Stomach (tissue), 4 donors: ENCODE measurements at regions not wholly inside any gene's neighbourhood (a gene's known extent, or its start where the extent isn't known, plus 50 kb on each side); places are given as distances from the start of the nearest gene placed in this dataset.

ENCODE experiments used
- EP300 ChIP-seq: sonication (generic); formaldehyde crosslinking; IDR thresholded peaks from one replicate; pipeline ENCODE4 v1.6.1; 2017; ENCODE audit warnings: antibody characterized with exemption
- TF ChIP-seq, protein P1 (sequence below), 7 experiments: fragments of 450-650 bp in 4 of 7; fragments of 200-600 bp in 3 of 7; sonication (generic) in 3 of 7; IDR thresholded peaks; one replicate each; pipeline ENCODE4 v1.5.1; 2016 to 2019; ENCODE audit warnings: antibody characterized with exemption in 7 of 7, control low read depth in 2 of 7, mild to moderate bottlenecking in 1 of 7

DNA sequence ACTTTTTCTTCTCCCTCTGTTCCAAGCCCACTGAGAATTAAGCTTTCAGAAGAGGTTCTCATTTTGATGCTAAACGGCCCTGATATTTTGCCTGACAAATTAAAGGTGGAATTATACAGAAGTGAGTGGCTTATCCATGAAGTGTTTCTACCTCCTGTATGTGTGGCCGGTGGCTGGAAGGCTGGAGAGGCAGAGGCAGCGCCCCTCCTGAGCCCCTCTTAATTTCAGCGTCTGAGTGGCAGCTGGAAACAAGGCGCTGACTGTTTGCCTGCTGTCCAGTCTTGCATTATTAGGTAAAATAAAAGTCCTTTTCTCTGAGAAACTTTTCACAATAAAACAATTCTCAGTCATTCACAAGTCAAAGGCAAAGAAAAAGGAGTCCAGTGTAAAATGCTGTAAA, 685.7 kb downstream of the MCTP2 start:
- TF ChIP-seq, protein P1, sequence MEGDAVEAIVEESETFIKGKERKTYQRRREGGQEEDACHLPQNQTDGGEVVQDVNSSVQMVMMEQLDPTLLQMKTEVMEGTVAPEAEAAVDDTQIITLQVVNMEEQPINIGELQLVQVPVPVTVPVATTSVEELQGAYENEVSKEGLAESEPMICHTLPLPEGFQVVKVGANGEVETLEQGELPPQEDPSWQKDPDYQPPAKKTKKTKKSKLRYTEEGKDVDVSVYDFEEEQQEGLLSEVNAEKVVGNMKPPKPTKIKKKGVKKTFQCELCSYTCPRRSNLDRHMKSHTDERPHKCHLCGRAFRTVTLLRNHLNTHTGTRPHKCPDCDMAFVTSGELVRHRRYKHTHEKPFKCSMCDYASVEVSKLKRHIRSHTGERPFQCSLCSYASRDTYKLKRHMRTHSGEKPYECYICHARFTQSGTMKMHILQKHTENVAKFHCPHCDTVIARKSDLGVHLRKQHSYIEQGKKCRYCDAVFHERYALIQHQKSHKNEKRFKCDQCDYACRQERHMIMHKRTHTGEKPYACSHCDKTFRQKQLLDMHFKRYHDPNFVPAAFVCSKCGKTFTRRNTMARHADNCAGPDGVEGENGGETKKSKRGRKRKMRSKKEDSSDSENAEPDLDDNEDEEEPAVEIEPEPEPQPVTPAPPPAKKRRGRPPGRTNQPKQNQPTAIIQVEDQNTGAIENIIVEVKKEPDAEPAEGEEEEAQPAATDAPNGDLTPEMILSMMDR (IDR thresholded peaks at IDR 0.05), result no peak
- no peak for TF ChIP-seq EP300
